Nephron progenitor cell (in vitro differentiated cells): ENCODE measurements at regions not wholly inside any gene's neighbourhood (a gene's known extent, or its start where the extent isn't known, plus 50 kb on each side); places are given as distances from the start of the nearest gene placed in this dataset.

Experiments
- DNase-seq: peaks from one replicate; pipeline ENCODE4 v3.0.0; 2021
- H3K27ac Mint-ChIP-seq: 2 replicates; pipeline ENCODE4 v1.8.0; 2021; ENCODE audit warnings: mild to moderate bottlenecking, moderate library complexity, mixed read lengths
- H3K27me3 Mint-ChIP-seq: 2 replicates; pipeline ENCODE4 v1.8.0; 2021; ENCODE audit warnings: mild to moderate bottlenecking, low read depth, mixed read lengths; ENCODE audit not compliant: poor library complexity
- H3K36me3 Mint-ChIP-seq: 2 replicates; pipeline ENCODE4 v1.8.0; 2021; ENCODE audit warnings: low read depth, mixed read lengths
- H3K4me1 Mint-ChIP-seq: 2 replicates; pipeline ENCODE4 v1.8.0; 2021; ENCODE audit warnings: mixed read lengths
- H3K4me3 Mint-ChIP-seq: 2 replicates; pipeline ENCODE4 v1.8.0; 2021; ENCODE audit warnings: mild to moderate bottlenecking, moderate library complexity, mixed read lengths
- H3K9me3 Mint-ChIP-seq: 2 replicates; pipeline ENCODE4 v1.8.0; 2021; ENCODE audit warnings: mild to moderate bottlenecking, moderate library complexity, mixed read lengths
- CTCF ChIP-seq: fragments of 200-600 bp; sonication (generic); IDR thresholded peaks from 2 replicates; pipeline ENCODE4 v1.5.0; 2021; ENCODE audit warnings: antibody characterized with exemption

- Mint-ChIP-seq H3K27ac (peak overlapping the region; percentile 69), H3K4me3 (peak overlapping the region; percentile 18), H3K36me3 (peaks cover 18% of the 10 kb centered on the region), H3K4me1 (peaks cover 63% of the 10 kb centered on the region), H3K27me3 (peaks cover 8% of the 10 kb centered on the region), H3K9me3 (no peaks in the 10 kb centered on the region)
- no peak for DNase-seq
- no peak for TF ChIP-seq CTCF
Observed at GRCh38 chr12:124428136-124428791, 133.4 kb downstream of the RFLNA start.

DNA sequence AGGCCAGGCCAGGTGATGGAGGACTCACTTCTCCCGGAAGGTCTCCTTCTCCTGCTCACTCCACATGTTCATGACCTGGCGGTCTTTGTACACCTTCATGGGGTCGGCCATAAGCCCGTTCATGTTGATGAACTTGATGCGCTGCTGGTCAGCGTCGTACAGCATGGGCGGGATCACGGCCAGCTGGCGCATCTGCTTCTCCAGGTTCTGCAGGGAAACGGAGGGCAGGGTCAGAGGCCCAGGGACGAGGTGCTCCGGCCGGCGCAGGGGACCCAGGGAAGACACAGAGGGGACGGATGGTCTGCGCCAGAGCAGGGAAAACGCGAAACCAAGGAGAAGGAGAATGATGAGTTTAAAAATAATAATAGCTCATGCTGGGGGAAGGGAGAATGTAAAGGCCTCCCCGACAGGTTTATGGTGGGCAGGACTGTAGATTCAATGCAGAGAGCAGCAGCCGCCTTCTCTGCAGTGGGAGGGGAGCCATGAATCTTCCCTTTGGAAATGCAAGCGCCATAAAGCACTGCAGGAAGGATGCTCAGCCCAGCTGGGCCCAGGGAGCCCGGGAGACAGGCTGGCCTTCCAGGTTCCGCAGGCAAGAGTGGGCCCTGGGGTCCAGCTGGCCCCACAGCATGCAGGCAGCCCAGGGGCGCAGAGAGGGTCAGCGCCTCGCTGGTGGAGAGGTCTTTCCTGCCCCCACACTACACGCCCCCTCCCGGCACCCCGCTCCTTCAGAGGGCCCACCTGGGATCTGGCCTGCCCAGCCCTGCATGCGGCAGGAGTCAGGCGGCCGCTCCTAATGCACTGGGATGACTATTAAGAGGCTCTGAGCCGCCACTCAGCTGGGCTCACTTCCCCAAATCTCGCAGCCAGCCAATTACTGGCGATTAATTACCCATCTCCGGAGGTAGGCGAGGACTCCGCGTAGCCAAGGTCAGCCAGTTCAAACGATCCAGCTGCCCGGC is 132.0 kb downstream of the RFLNA start:
- no peak for TF ChIP-seq CTCF
- H3K36me3 Mint-ChIP-seq, result peaks cover 14% of the 10 kb centered on the region
- H3K27me3 Mint-ChIP-seq, result peaks cover 8% of the 10 kb centered on the region
- H3K4me3 Mint-ChIP-seq, result peak overlapping the region; percentile 51
- peak; percentile 48 for DNase-seq
- peaks cover 60% of the 10 kb centered on the region for H3K4me1 Mint-ChIP-seq
- H3K9me3 Mint-ChIP-seq, result no peaks in the 10 kb centered on the region
- peak overlapping the region; percentile 93 for H3K27ac Mint-ChIP-seq

GRCh38 chr12:124425667-124426066 is 130.8 kb downstream of the RFLNA start:
- Mint-ChIP-seq H3K27me3 (peaks cover 8% of the 10 kb centered on the region), H3K4me3 (peak overlapping the region; percentile 33), H3K9me3 (no peaks in the 10 kb centered on the region), H3K4me1 (peaks cover 65% of the 10 kb centered on the region), H3K27ac (peak overlapping the region; percentile 12), H3K36me3 (peaks cover 19% of the 10 kb centered on the region)
- no peak for DNase-seq
- no peak for TF ChIP-seq CTCF

DNA sequence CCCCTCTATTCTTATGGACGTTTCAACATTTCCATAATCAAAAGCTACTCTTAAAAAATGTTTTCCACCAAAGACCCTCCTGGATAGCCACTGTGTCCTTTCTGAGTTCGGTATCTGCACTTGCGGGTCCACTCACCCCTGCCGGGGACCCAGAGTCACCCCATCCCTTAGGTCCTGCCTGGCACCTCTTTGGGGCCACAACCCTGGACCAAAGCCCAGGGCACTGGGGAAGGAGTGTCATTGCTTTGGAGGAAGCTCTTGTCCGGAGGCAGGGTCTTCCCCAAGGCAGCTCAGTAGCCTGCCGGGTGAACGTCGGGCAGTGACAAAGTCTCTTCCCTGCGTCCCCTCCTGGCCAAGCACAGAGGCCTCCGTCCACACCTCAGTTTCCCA is 129.6 kb downstream of the RFLNA start:
- peaks cover 8% of the 10 kb centered on the region for H3K27me3 Mint-ChIP-seq
- peaks cover 30% of the 10 kb centered on the region for H3K36me3 Mint-ChIP-seq
- H3K9me3 Mint-ChIP-seq, result no peaks in the 10 kb centered on the region
- no peak for DNase-seq
- no peak overlapping the region for H3K27ac Mint-ChIP-seq
- TF ChIP-seq CTCF, result no peak
- H3K4me3 Mint-ChIP-seq, result no peak overlapping the region
- peaks cover 65% of the 10 kb centered on the region for H3K4me1 Mint-ChIP-seq

DNA sequence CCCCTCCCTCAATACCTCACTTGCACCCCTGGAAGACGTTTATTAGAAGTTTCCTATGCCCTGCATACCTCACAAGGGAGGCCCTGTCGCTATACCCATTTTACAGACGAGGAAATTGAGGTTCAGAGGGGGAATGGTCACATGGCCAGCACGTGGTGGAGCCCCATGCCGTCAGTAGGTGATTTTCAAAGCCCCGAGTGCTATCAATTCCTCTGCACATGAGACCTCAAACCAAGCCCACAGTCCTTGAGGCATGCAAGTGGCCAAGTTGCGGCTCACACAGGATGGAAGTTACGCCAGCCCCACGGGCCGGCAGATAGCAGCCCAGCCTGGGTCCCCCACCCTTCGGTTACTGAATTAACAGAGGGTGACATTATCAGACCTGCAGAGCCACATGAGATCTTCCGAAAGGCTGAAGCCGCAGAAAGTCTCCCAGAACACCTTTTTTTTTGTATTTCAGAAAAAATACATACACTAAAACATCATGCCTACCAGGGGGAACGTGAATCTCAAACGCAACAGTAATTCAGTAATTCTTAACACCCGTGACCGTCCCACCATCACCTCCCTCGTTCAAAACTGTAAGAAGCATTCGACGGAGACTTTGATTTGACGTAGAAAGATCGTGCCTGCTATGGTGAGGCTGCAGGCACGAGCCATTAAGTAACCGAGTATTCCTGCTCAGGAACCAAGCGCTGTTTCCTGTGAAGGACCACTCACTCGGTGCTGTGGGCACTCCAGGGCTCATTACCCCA is 129.0 kb downstream of the RFLNA start:
- peaks cover 65% of the 10 kb centered on the region for H3K4me1 Mint-ChIP-seq
- H3K9me3 Mint-ChIP-seq, result no peaks in the 10 kb centered on the region
- no peak overlapping the region for H3K4me3 Mint-ChIP-seq
- peaks cover 8% of the 10 kb centered on the region for H3K27me3 Mint-ChIP-seq
- peak overlapping the region; percentile 59 for H3K27ac Mint-ChIP-seq
- TF ChIP-seq CTCF, result no peak
- DNase-seq, result no peak
- peaks cover 36% of the 10 kb centered on the region for H3K36me3 Mint-ChIP-seq
